ENCODE measurements at regions not wholly inside any gene's neighbourhood (a gene's known extent, or its start where the extent isn't known, plus 50 kb on each side); places are given as distances from the start of the nearest gene placed in this dataset.

- ChIA-PET CTCF (no interaction called here), POLR2A (ENCODE audit: unreplicated experiment) (interaction anchor here (0.6 kb wide), 1 partner anchor 18 kb away, joined by 10 read pairs; no protein-coding TSS in a partner anchor)
- intact Hi-C loops (cut with micrococcal nuclease; ENCODE audit: unreplicated experiment), result no loop called here
- H2AFZ ChIP-seq, result no peak overlapping the region
- DNase-seq, result no peak
- H3K4me3 ChIP-seq, result no peak overlapping the region
- H3K9me3 ChIP-seq (ENCODE audit: insufficient read depth, low read depth), result no peaks in the 10 kb centered on the region
- H3F3A ChIP-seq (ENCODE audit: insufficient read depth, low read depth), result no peaks in the 10 kb centered on the region
- H3K9me2 ChIP-seq (ENCODE audit: insufficient read depth), result no peaks in the 10 kb centered on the region
- H3K79me2 ChIP-seq (ENCODE audit: low read depth), result no peaks in the 10 kb centered on the region
- H3K4me2 ChIP-seq, result no peak overlapping the region
- TF ChIP-seq EZH2 (IDR thresholded peaks at IDR 0.05; ENCODE audit: low read depth) (no peak), CTCF (conservative IDR thresholded peaks at IDR 0.05) (no peak)
- no peaks in the 10 kb centered on the region for H3K4me1 ChIP-seq (replicated peaks; ENCODE audit: insufficient read depth)
- no TSS peak for BruUV-seq (replicated peaks)
- no peaks in the 10 kb centered on the region for H4K20me1 ChIP-seq (ENCODE audit: insufficient read depth)
- no peaks in the 10 kb centered on the region for H3K27me3 ChIP-seq (ENCODE audit: insufficient read depth, low read depth)
- H3K36me3 ChIP-seq (ENCODE audit: low read depth), result no peaks in the 10 kb centered on the region
- H3K27ac ChIP-seq, result no peak overlapping the region
Observed at GRCh38 chr6:134840086-134840867, 109.6 kb downstream of the ALDH8A1 start.

- H3K9me2 ChIP-seq (ENCODE audit: insufficient read depth), result no peaks in the 10 kb centered on the region
- no peak overlapping the region for H3K27ac ChIP-seq
- no peak overlapping the region for H2AFZ ChIP-seq
- H3K4me1 ChIP-seq (replicated peaks; ENCODE audit: insufficient read depth), result no peaks in the 10 kb centered on the region
- H3K27me3 ChIP-seq (ENCODE audit: insufficient read depth, low read depth), result no peaks in the 10 kb centered on the region
- no peak overlapping the region for H3K4me3 ChIP-seq
- H3F3A ChIP-seq (ENCODE audit: insufficient read depth, low read depth), result no peaks in the 10 kb centered on the region
- H3K4me2 ChIP-seq, result no peak overlapping the region
- no peaks in the 10 kb centered on the region for H3K36me3 ChIP-seq (ENCODE audit: low read depth)
- BruUV-seq (replicated peaks), result no TSS peak
- H3K9me3 ChIP-seq (ENCODE audit: insufficient read depth, low read depth), result no peaks in the 10 kb centered on the region
- no peak for TF ChIP-seq EZH2 (IDR thresholded peaks at IDR 0.05; ENCODE audit: low read depth)
- TF ChIP-seq CTCF (conservative IDR thresholded peaks at IDR 0.05), result no peak
- no peaks in the 10 kb centered on the region for H3K79me2 ChIP-seq (ENCODE audit: low read depth)
- ChIA-PET POLR2A (ENCODE audit: unreplicated experiment) (no interaction called here), CTCF (no interaction called here)
- H4K20me1 ChIP-seq (ENCODE audit: insufficient read depth), result no peaks in the 10 kb centered on the region
- peak in 1 of 2 experiments; percentile 30 for DNase-seq
- intact Hi-C loops (cut with micrococcal nuclease; ENCODE audit: unreplicated experiment), result no loop called here
Observed at GRCh38 chr6:134835993-134836392, 113.9 kb downstream of the ALDH8A1 start.

- intact Hi-C loops (cut with micrococcal nuclease; ENCODE audit: unreplicated experiment), result no loop called here
- CTCF ChIA-PET, result interaction anchor here (0.6 kb wide), 1 partner anchor 49 kb away, joined by 3 read pairs; no protein-coding TSS in a partner anchor
- no peaks in the 10 kb centered on the region for H3K9me3 ChIP-seq (ENCODE audit: insufficient read depth, low read depth)
- no peak overlapping the region for H3K4me3 ChIP-seq
- H4K20me1 ChIP-seq (ENCODE audit: insufficient read depth), result no peaks in the 10 kb centered on the region
- TF ChIP-seq CTCF (conservative IDR thresholded peaks at IDR 0.05) (no peak), EZH2 (IDR thresholded peaks at IDR 0.05; ENCODE audit: low read depth) (no peak)
- H3K36me3 ChIP-seq (ENCODE audit: low read depth), result no peaks in the 10 kb centered on the region
- no TSS peak for BruUV-seq (replicated peaks)
- H3K27me3 ChIP-seq (ENCODE audit: insufficient read depth, low read depth), result no peaks in the 10 kb centered on the region
- no peak overlapping the region for H3K27ac ChIP-seq
- no peaks in the 10 kb centered on the region for H3F3A ChIP-seq (ENCODE audit: insufficient read depth, low read depth)
- POLR2A ChIA-PET (ENCODE audit: unreplicated experiment), result no interaction called here
- no peaks in the 10 kb centered on the region for H3K79me2 ChIP-seq (ENCODE audit: low read depth)
- H2AFZ ChIP-seq, result no peak overlapping the region
- no peaks in the 10 kb centered on the region for H3K4me1 ChIP-seq (replicated peaks; ENCODE audit: insufficient read depth)
- no peak overlapping the region for H3K4me2 ChIP-seq
- no peak for DNase-seq
- H3K9me2 ChIP-seq (ENCODE audit: insufficient read depth), result no peaks in the 10 kb centered on the region
Observed at GRCh38 chr6:134830940-134831339, 119.0 kb downstream of the ALDH8A1 start.
